Stomach (tissue), 4 donors: ENCODE measurements at regions not wholly inside any gene's neighbourhood (a gene's known extent, or its start where the extent isn't known, plus 50 kb on each side); places are given as distances from the start of the nearest gene placed in this dataset.

Experiments
- CTCF ChIP-seq, 7 experiments: fragments of 450-650 bp in 4 of 7; fragments of 200-600 bp in 3 of 7; sonication (generic) in 3 of 7; IDR thresholded peaks; one replicate each; pipeline ENCODE4 v1.5.1; 2016 to 2019; ENCODE audit warnings: antibody characterized with exemption in 7 of 7, control low read depth in 2 of 7, mild to moderate bottlenecking in 1 of 7
- EP300 ChIP-seq: sonication (generic); formaldehyde crosslinking; IDR thresholded peaks from one replicate; pipeline ENCODE4 v1.6.1; 2017; ENCODE audit warnings: antibody characterized with exemption
- POLR2AphosphoS5 ChIP-seq, 3 donors: sonication (generic); formaldehyde crosslinking; IDR thresholded peaks; one replicate each; pipeline ENCODE4 v1.6.1; 2016; ENCODE audit warnings: antibody characterized with exemption in 3 of 3

DNA sequence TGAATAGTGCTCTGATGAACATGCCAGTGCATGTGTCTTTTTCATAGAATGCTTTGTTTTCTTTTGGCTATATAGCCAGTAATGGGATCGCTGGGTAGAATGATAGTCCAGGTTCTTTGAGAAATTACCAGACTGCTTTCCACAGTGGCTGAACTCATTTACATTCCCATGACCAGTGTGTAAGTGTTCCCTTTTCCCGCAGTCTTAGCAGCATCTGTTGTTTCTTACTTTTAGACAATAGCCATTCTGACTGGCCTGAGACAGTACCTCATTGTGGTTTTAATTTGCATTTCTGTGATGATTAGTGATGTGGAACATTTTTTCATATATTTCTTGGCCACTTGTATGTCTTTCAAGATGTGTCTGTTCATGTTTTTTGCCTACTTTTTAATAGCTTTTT, 784.5 kb downstream of the USP25 start:
- TF ChIP-seq POLR2AphosphoS5 (IDR thresholded peaks at IDR 0.05) (no peak), CTCF (IDR thresholded peaks at IDR 0.05) (no peak), EP300 (no peak)
